ENCODE measurements at regions not wholly inside any gene's neighbourhood (a gene's known extent, or its start where the extent isn't known, plus 50 kb on each side); places are given as distances from the start of the nearest gene placed in this dataset.

DNA sequence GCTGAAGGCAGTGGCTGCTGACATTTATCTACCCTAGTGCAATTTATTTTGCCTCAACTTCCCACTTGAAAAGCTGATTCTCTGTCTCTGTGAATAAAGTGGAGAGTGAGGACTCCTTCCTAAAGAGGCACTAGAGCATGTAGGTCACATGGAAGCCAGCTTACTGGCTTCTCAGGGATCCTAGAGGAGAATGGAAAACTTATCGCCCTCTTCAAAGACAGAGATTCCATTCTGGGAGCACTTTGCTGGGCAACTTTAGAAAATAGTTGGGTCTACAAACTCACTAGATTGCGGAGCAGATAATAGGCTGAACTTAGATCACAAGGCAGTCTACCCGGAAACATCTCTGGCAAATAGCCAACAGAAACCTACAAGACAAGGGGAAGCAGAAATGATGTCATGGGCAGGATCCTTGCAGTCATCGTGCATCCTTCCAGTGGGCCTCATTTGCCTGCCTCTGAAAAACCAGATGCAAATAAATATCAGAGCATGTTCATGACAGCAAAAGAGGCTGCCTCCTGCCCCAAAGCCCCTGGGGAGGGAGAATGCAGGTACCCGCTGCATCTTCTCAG is 104.8 kb upstream of the BARHL2 start:
- TF ChIP-seq CTCF (IDR thresholded peaks at IDR 0.05): no peak
- TF ChIP-seq POLR2A (IDR thresholded peaks at IDR 0.05): no peak

Data from thyroid gland (tissue), 4 donors.